Epithelial cell of proximal tubule (primary cell): ENCODE measurements at regions not wholly inside any gene's neighbourhood (a gene's known extent, or its start where the extent isn't known, plus 50 kb on each side); places are given as distances from the start of the nearest gene placed in this dataset.

Source experiments
- DNase-seq: peaks from one replicate; pipeline ENCODE4 v3.0.0-alpha.2; 2011; ENCODE audit warnings: low read depth
- H3K4me3 ChIP-seq: 2 replicates; pipeline ENCODE4 v1.5.1; 2011; ENCODE audit warnings: low read depth, mild to moderate bottlenecking, low read length
- TF ChIP-seq, protein P1 (sequence below): conservative IDR thresholded peaks from 2 replicates; pipeline ENCODE4 v1.5.1; 2012; ENCODE audit warnings: low read depth, mild to moderate bottlenecking, low read length

DNA sequence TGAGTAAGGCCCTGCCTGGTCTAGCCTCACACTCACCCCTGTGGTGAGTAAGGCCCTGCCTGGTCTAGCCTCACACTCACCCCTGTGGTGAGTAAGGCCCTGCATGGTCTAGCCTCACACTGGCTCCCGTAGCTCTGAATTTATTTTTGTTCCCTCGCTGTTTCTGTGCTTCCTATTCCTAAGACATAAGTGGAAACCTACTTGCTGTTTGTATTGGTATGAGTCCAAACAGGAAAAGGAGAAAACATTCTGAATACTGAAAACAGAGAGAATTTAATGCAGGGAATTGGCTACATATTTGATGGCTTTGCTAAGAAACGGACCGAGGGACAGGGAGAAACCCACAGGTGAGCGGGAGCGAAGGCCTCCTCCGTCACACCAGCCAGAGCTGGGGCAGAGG lies 267.8 kb downstream of the FOXL1 start:
- TF ChIP-seq, protein P1, sequence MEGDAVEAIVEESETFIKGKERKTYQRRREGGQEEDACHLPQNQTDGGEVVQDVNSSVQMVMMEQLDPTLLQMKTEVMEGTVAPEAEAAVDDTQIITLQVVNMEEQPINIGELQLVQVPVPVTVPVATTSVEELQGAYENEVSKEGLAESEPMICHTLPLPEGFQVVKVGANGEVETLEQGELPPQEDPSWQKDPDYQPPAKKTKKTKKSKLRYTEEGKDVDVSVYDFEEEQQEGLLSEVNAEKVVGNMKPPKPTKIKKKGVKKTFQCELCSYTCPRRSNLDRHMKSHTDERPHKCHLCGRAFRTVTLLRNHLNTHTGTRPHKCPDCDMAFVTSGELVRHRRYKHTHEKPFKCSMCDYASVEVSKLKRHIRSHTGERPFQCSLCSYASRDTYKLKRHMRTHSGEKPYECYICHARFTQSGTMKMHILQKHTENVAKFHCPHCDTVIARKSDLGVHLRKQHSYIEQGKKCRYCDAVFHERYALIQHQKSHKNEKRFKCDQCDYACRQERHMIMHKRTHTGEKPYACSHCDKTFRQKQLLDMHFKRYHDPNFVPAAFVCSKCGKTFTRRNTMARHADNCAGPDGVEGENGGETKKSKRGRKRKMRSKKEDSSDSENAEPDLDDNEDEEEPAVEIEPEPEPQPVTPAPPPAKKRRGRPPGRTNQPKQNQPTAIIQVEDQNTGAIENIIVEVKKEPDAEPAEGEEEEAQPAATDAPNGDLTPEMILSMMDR = no peak
- H3K4me3 ChIP-seq = no peak overlapping the region
- DNase-seq = no peak

DNA sequence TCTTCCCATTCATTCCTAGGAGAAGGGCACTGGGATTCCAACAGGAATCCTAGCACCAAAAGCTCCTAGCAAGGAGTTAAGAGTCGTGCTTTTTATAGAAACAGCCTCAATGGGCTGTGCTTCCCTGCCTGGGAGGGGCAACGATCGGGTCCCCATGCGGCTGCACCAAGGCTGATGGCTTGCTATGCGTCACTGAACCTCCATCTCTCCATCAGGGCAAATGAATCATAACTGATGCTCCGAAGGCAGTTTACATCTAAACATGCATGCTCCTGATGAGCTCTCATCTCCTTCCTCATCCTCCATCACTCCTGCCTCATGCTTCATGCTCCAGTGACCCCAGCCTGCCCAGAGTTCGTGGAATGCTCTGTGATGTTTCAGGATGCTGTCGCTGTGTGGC lies 270.5 kb downstream of the FOXL1 start:
- no peak overlapping the region for H3K4me3 ChIP-seq
- TF ChIP-seq, protein P1 = no peak
- DNase-seq = no peak

DNA sequence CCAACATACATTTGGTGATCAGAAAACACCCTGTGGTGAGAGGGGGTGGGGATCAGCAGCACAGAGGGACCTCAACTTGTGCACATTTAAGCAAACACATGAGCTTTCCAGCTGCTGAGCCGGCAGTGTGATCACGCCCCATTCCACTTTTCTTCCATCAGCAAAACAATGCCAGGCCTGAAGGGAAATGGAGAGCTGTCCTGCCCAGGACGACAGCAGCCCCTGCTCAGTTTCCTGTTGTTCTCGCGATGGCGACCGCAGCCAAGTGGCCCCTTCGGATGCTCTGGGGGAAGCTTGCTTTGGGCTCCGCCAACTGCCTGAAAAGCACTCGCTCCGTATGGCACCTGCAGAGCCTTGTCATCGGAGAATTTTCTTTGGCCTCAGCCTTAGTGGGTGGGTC lies 272.3 kb downstream of the FOXL1 start:
- TF ChIP-seq, protein P1 = no peak
- no peak overlapping the region for H3K4me3 ChIP-seq
- DNase-seq = no peak

DNA sequence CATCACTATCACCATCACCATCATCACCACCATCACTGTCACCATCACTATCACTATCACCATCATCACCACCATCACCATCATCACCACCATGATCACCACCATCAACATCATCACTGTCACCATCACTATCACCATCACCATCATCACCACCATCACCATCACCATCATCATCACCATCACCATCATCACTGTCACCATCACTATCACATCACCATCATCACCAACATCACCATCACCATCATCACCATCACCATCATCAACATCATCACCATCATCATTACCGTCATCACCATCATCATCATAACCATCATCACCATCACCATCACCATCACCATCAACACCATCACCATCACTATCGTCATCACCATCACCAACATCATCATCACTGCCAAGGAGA lies 273.8 kb downstream of the FOXL1 start:
- TF ChIP-seq, protein P1 = no peak
- no peak for DNase-seq

DNA sequence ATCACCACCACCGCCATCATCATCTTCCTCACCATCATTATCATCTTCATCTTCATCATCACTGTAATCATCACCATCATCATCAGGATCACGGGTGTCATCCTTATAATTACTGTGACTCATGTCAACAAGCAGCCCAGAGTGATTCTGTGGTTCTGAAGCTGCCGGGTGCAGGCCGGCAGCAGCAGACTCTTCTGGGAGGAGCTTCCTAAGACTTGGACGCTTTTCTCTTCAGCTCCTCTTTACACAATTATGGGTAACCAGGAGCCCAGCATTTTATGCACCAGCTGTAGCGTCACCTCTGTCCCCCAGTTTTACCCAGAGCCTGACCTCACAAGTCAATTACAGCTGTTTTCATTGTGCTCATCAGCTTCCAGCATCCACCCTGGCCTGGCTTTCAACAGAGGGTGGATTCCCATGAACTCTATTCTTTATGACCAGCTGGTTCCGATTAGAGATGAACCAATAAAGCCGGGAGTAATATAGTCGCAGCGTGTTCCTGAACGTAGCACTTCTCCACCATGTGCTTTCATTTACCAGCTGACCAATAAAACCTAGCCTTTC lies 275.8 kb downstream of the FOXL1 start:
- TF ChIP-seq, protein P1 = no peak
- H3K4me3 ChIP-seq = no peak overlapping the region
- no peak for DNase-seq

More for the DNA sequence above, 273.8 kb downstream of the FOXL1 start:
- no peak overlapping the region for H3K4me3 ChIP-seq

DNA sequence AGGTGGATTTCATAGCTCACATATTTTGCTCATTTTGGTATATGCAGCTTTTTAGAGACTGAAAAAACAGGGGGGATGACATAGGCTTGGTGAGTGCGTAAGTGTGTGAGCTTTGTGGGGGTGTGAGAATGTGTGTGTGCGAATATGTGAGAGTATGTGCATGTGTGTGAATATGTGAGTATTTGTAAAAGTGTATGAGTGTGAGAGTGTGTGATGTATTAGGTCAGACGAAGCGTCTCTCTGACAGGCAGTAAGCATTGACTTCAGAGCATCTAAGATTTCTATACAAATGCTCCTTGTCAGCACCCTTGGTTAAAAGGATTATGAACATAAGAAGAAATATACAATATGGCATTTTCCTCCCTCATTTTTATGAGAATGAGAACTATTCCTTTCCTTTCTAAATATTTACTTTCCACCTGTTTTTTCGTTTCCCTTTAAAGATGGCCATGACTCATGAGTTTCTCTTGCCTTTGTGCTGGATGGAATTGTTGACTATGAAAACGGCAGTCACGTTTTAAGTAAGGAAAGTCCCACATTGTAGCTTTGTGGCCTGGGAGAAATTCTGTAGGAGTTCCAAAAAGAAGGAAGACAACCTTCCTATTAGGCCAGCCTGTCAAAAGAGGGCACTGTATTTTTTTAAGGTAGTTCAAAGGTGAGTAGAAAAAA lies 276.4 kb downstream of the FOXL1 start:
- TF ChIP-seq, protein P1 = no peak
- DNase-seq = no peak

More for the DNA sequence above, 276.4 kb downstream of the FOXL1 start:
- no peak overlapping the region for H3K4me3 ChIP-seq
